HG03558 (cell line): ENCODE measurements at regions not wholly inside any gene's neighbourhood (a gene's known extent, or its start where the extent isn't known, plus 50 kb on each side); places are given as distances from the start of the nearest gene placed in this dataset.
"Not testable (repeated sequence)": the region's sequence is repeated elsewhere in the genome, so short reads cannot be mapped to it uniquely, and the experiment has no call there.

Source experiments
- ATAC-seq: cut with Tn5 transposase; IDR thresholded peaks from one replicate; pipeline ENCODE4 v1.9.1; 2021; ENCODE audit warnings: moderate number of reproducible peaks; ENCODE audit not compliant: unreplicated experiment; ENCODE audit errors: extremely low read depth

DNA sequence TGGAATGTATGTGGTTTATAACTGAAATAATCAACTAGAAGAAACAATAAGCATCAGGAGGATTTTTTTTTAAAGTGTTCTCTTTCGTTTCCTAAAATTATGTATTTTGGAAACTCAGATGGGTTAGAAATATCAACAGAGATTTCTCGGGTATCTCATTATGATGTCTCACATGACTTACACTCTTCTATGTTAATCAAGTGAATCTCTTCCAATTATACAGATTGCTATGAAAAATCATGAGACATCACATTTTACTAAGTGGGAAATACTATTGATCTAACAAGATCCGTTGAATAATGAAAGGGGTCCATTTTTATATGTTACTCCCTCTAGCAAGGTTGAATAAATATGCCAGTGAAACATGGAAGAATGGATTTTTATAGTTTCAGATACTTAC is 54.7 kb upstream of the NRIP1 start:
- ATAC-seq: no peak

DNA sequence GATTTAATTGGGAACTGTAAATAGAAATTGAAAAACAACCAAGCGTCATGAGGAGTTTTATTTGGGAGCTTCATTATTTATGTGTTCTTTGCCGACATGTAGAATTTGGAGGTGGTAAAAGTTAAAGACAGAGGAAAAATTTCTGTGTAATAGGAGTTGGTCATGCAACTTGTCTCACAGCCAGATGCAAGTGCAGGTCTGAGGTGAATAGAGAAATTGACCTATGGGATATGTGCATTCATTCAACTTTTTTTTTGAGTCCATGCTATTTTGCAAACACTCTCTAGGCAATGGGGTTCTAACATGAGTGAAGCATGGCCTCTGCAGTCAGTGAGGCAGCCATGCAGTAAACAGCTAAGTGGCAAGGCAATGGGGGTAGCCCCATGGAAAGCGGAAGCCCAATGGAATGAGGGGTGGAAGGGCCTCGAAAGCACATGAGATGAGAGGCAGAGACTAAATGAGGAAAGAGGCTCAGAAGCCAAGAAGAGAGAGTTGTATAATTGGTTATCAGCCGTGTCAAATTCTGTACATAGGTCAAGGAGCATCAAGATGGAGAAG is 56.4 kb upstream of the NRIP1 start:
- ATAC-seq: no peak

DNA sequence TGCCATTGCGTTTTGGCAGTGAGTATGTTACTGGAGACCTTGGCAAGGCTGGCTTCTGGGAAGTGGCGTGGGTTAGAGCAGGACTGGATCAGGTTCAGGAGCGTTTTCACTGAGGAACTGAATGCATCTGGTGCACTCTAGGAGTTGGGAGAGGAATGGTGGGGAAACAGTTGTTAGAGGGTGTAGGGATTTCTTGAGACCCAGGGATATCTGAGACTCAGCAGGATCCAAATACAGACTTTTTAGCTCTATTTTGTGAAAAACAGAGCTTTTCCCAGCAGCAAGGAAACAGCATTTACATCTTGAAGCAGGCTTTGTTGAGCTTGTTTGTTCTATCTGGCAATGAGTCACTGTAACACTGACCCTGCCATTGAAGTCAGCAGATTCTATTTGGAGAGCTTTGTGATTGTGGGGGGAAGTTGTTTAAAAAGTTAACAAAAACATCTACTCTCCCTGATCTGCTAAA is 56.9 kb upstream of the NRIP1 start:
- ATAC-seq: no peak

DNA sequence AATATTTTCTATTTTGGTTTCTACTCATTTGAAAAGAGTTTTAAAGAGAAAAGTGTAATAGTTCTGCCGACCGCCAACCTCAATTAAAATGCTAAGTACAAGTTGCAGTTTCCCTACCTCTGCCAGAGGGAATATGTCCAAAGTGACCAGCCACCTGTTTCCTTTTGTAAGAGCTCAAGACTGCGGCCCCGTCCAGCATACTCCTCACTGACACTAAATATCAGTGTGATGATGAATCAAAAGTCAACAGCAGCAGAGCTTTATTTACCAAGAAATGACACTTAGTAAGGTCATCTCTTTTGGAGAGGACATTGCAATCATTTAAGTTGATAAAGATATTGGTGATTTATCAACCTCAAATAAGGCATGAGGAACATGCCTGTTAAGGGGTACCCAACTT is 57.4 kb upstream of the NRIP1 start:
- ATAC-seq: no peak

DNA sequence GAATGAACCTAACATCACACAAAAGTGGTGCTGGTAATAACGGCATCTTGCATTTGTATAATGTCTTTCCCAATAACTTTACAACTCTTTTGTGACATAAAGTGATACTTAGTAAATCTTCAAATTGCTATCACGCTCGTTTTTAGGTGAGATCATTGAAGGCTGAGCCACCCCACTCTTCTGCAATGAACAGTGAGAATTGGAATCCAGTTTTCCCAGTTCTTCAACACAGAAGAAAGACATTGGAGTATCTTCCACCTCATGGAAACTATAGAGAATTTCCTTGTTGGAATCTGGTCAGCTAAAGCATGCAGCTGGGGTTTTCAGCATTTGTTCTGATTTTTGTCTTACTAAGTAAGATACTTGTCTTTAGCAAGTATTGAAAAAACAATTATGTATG is 59.9 kb upstream of the NRIP1 start:
- no peak for ATAC-seq

DNA sequence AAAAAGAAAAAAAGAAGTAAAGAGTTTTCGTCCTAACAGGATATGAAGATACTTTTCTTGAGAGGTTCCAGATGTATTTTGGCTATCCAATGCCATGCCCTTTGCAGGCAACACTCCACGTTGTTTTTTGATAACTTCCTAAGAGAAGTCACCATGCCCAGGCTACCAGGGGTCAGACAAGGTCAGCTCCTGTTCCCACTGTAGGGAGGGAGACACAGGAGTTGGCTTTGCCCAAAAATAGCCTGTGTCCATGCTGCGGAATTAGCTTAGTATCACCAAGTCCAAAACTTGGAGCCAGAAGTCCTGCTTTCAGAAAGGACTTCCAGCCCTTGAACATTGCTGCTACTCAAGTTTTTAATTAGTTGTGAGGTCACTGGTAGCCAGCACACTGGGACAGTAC is 62.1 kb upstream of the NRIP1 start:
- no peak for ATAC-seq

DNA sequence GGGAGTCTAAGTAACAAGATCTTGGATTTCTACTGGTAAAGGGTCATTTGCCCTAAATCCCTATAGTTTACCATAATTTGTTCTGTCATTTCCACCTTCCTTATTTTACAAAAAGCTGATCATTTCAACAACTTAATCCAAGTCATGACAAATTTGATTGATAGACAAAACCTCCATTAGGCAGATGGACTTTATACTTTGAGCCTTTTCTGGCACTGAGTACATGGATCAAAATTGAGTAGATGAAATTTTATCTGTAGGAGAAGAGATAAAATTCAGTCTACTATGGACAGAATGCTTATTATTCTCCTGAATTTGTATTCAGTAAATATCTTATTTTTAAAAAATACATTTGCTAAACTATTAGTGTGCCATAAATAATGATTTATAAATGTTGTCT is 62.6 kb upstream of the NRIP1 start:
- ATAC-seq: no peak

DNA sequence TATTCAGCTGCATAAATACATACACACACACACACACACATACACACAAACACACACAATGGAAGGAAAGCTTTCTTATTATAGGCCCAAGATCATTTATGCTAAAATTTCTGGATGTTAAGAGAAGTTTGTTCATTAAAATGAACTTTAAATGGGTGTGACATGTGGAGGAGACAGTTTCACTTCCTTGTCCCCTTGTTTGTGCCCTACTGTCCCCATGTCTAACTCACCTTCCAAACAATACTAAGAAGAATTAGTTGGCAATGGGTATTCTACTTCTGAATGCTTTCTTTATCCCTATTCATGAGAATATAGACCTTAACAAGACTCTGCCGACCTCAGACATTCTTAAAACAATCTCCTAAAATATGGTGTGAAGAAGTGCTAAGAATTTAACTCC is 63.5 kb upstream of the NRIP1 start:
- ATAC-seq: no peak

DNA sequence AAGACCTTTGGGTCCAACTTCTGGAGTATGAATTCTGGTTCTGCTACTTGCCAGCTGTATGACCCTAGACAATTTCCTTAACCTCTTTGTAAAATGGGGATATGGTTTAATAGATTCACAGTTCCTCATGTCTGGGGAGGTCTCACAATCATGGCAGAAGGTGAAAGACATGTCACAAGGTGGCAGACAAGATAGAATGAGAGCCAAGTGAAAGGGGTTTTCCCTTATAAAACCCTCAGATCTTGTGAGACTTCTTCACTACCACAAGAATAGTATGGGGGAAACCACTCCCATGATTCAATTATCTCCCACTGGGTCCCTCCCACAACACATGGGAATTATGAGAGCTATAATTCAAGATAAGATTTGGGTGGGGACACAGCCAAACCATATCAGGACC is 63.9 kb upstream of the NRIP1 start:
- not testable (repeated sequence) for ATAC-seq

DNA sequence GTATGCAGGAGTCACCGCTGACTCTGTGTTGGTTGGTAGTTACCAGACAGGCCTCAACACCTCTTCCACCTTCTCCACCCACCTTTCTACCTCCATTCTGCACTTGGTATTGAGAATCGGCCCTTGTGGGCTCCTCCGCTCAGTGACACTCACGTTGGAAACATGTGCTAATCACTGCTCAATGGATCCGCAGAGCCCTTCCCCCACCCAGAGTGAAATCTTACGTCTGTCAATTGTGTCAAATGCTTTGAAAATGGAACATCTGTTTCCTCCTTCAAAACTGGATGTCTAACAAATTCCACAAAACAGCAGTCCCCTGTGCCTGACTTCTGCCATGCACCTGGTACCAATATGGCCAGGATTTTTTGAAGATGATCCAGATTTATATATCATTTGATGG is 65.5 kb upstream of the NRIP1 start:
- ATAC-seq: no peak

DNA sequence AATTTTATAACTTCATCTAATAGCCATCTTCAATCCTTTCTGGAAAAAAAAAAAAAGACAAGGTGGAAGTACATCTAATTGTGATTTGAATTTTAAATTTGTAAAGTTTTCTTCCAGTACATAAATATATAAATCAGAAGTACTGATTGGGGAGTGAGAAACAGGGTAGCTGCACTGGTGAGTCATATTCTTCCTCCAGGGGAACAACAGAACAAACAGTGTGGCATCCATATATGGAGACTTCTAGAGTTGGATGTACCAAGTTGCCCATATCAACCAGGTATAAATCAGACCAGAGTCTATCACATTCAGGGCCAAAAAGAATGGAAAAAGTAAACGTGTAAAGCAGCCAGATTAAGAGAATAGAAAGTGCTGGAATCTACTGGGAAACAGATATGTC is 66.0 kb upstream of the NRIP1 start:
- no peak for ATAC-seq

DNA sequence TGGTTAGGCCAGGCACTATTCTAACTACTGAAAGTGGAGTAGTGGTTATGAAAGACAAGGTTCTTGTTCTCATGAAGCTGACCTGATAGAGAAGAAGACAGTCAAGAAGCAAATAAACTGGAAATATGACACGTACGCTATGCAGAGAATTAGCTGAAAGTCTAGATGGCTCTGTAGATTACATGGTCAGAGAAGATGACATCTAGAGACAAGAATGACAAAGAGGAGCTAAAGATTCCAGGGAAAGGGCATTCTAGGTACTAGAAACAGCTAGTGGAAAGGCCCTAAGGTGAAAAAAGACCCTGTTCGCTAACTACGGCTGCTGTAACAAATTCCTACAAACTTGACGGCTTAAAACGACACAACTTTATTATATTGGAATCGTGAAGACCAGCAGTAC is 68.0 kb upstream of the NRIP1 start:
- ATAC-seq: no peak

DNA sequence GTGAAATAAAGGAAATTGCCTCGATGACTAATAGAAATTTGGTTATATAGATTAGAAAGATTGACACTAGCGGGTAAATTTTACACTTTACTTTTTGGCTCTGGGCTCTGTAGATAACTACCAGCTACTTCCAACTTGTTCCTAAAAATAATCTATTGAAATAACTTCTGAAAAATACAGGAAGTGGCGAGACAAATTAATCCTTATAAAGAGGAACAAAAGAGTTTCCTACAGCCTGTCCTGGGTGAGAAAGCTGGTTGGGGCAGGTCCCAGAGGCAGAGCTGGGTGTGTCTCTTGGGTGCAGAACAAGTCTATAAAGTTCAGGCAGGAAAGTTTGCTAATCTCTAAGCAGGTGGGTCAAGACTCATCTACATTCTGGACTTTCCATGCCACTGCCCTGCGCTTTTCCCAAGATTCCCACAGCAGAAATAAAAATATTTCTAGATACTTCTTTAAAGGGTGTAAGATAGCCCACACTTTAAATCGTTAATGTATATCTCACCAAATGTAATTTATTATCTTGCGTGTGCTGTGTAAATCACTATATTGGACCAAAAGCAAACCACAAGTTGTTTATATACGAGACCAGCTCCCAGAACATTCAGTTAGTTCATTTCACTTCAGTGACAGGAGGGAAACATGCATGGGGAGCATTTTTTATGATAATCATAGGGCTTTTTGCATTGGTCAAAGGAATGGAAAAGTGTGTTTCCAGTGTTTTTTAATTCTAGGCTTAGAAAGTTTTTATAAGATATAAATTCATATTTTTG is 70.1 kb upstream of the NRIP1 start:
- no peak for ATAC-seq

DNA sequence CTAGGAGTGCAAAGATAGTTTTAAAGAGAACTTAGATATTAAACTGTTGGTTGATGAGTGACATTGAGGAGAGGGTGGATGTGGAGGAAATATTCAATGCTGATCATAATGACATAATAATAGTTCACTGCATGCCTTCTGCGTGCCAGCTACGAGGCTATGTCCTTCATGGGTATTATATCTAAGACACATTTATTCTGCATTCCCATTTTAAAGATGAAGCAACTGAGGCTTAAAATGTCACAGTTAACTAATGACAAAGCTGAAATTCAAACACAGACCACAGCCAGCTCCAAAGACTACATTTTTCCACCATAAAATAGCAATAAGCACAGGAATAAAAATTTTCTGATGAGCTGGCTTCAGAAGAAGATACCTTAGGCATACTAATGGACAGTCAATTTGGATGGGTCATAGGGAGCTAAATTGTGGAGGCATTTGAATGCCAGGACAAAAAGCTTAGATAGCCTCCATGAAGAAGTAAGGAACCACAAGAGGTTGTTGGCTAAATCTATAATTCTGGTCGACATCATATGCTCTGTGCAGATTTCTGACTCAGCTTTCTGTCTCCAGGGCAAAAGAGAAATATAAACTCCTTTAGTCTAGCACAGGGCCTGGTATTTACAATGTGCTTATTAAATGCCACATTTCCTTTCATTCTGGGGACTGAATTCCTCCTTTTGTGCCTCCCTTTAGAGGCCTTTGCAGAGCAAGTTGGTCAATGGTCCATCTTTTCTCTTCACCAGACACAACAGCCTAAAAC is 71.2 kb upstream of the NRIP1 start:
- no peak for ATAC-seq

DNA sequence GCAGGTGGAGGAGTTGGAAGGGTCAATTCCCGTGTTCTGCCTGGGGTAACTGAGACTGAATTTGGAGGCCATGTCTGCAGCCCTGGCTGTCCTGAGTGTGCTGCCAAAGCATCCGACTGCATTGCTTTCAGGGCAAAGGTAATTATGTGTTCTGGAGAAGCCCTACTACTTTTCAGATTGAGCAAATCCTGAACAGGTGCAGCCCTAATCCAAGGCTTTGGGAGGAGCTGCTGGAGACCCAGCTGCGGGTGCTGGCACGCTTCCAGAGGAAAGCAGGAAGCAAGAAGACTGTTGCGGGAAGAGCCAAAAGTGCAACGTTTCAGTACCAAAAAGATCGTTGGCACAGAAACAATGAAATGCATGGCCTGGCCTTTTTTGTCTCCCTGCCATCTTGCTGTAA is 73.7 kb upstream of the NRIP1 start:
- no peak for ATAC-seq

DNA sequence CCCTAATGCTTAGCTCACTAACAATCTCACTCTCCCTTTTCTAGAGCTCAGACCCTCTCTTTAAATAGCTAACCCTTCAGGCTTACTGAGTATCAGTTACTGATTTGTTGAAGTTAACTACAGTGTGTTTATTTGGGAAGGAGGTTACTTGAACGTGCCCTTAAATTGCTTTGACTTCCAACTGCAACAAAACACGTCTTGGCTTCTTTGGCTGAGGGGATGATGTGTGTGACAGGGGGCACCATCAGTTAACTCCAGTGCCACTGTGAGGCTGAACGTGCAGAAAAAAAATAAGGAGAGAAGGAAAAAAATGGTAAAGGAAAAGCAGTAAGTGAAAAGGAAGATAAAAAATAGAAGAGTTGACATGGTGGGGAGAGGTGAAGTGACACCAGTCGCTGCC is 75.1 kb upstream of the NRIP1 start:
- no peak for ATAC-seq

DNA sequence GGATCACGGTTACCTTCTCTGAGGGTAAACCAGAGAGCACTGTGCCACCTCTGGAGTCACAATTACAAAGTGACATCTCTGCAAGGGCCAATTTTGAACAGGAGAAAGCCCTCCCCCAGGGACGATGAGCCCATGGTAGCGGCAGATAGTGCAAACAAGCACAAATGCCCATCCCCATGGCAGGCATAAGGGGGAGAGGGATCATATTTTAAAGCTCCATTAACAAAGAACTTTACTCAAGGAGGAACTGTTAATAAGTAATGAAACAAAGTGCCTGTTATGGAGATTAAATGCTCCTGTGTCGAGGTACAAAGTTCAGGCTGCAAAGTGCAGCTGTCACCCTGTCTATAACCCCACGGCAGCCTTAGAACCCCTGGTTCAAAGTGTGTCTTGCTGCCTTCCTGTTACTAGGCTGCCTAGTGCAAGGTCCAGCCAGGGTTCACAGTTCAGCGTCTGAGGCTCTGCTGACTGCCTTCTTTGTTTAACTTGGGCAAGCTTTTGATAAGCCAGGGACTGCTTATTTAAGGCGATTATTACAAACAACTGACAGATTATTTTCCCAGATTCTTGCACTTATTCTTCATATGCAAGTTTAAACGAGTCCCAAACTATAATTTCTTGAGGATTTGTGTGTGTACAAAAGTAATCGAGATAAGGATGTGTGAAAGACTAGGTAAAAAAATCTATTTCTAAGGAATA is 75.7 kb upstream of the NRIP1 start:
- ATAC-seq: no peak

DNA sequence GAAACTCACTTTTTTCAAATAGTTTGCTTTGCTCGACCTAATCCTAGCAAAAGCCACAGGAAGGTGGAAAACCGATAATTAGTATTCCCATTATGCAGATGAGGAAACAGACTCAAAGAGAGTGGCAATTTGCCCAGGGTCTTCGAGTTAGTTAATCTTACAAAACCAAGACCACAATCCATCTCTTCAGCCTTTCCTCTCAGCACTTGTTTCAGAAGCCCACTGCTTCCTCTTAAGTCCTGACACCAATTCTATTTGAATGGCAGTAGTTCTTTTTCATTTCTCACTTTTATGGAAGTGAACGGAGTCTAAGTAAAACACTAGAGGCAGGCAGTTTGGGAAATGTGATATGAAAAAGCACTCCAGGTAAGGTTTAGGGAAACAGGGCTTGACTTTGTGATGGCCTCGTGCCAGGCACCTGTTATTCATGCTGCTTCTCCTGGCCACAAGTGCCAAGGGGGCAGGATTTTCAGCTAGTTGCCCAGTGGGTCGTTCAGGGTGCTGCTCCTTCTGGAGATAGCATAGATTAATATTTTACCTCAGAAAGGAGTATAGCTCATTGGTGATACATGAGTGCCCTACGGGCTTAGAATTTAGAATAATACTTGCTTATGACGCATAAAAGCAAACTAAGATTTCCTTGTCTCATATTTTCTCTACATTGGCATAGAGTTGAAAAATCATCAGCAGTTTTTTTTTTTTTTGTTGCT is 76.6 kb upstream of the NRIP1 start:
- no peak for ATAC-seq

DNA sequence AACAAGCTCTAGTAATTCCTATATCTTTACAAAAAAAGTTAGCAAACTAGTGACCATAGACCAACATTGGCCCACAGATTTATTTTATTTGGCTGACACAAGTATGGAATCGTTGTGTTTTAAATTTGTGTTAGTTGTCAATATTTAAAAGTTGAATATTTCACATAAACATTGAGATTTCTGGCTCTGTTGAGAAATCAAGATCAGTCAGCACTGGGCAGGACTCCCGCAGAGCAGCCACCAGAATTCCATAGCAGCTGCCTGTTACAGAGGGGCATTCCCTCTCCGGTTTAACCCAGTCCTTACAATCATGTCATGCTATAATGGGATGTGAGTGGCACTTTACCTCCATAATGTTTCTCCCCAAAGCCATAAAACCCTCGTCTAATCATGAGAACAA is 79.2 kb upstream of the NRIP1 start:
- ATAC-seq: no peak

DNA sequence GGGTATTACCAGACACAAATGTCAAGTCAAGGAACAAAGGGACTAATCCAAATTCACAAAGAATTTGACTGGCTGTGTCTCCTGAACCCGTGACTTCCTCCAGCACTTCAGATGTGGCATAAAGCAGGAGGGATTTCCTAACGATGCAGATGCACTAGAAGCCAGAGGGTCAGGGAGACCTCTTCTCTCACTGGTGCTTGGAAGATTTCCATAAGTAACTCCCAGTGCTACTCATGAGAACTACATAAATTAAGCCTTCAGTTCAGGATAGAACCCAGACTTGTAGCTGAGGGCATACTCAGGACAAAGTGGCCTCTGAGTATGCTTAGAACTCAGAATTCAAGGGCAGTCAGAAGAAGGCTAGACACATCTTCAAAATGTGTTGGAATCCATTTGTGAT is 83.6 kb upstream of the NRIP1 start:
- ATAC-seq: no peak
